ENCODE measurements at regions not wholly inside any gene's neighbourhood (a gene's known extent, or its start where the extent isn't known, plus 50 kb on each side); places are given as distances from the start of the nearest gene placed in this dataset.

DNA sequence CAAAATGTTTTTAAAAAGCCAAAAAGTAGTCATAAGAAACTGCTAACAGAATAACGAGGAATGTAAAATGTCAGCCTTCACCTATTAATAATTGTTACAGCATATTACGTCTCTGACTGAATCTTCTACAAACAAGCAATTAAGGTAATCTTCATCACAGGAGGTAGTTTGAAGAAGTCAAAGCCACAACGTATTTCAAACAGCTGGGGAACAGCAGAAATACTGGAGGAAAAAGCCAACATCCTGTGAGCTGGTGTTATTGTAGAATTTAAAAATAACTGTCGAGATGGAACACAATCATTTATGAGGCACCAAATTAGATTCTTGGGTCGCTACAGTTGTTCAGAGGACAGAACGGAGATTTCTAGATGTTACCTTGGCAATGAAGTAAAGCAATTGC, 450.5 kb downstream of the AGTPBP1 start:
- peaks cover 3% of the 10 kb centered on the region for H3K9me3 Mint-ChIP-seq

DNA sequence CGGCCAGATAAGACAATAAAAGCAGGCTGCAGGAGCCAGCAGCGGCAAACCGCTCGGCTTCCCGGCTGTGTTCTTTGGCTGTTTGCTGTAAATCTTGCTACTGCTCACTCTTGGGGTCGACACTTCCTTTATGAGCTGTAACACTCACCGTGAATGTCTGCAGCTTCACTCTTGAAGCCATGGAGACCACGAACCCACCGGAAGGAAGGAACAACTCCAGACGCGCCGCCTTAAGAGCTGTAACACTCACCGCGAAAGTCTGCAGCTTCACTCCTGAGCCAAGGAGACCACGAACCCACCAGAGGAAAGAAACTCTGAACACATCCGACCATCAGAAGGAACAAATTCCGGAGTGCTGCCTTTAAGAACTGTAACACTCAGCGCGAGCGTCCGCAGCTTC, 451.7 kb downstream of the AGTPBP1 start:
- Mint-ChIP-seq H3K4me3 (peak overlapping the region; percentile 59), H3K36me3 (ENCODE audit: low read depth) (no peaks in the 10 kb centered on the region), H3K4me1 (ENCODE audit: low read depth) (peaks cover 22% of the 10 kb centered on the region), H3K27me3 (peaks cover 18% of the 10 kb centered on the region), H3K9me3 (peaks cover 3% of the 10 kb centered on the region), H3K27ac (no peak overlapping the region)
- Histone ChIP-seq H3K4me1 (ENCODE audit: insufficient read depth, low read length) (peaks cover 4% of the 10 kb centered on the region), H3K4me3 (ENCODE audit: low read length) (no peak overlapping the region), H3K36me3 (ENCODE audit: insufficient read depth, low read length) (no peaks in the 10 kb centered on the region), H3K9me3 (ENCODE audit: control insufficient read depth in 1 of 2, insufficient read depth in 1 of 2, low read length in 2 of 2) (peaks cover 0 to 8% of the 10 kb centered on the region in 2 experiments), H3K27me3 (ENCODE audit: control insufficient read depth in 1 of 2, insufficient read depth in 2 of 2, low read length in 2 of 2) (peaks cover 0 to 3% of the 10 kb centered on the region in 2 experiments), H3K27ac (ENCODE audit: low read depth in 1 of 2, low read length in 2 of 2) (no peak overlapping the region)
- DNase-seq (peak in 7 of 14 experiments; percentile 1 to 36 (median 11)), ATAC-seq (ENCODE audit: poor library complexity) (no peak)
- POLR2A ChIA-PET = no interaction called here
- CTCF ChIA-PET = no interaction called here
- TF ChIP-seq, protein P1, sequence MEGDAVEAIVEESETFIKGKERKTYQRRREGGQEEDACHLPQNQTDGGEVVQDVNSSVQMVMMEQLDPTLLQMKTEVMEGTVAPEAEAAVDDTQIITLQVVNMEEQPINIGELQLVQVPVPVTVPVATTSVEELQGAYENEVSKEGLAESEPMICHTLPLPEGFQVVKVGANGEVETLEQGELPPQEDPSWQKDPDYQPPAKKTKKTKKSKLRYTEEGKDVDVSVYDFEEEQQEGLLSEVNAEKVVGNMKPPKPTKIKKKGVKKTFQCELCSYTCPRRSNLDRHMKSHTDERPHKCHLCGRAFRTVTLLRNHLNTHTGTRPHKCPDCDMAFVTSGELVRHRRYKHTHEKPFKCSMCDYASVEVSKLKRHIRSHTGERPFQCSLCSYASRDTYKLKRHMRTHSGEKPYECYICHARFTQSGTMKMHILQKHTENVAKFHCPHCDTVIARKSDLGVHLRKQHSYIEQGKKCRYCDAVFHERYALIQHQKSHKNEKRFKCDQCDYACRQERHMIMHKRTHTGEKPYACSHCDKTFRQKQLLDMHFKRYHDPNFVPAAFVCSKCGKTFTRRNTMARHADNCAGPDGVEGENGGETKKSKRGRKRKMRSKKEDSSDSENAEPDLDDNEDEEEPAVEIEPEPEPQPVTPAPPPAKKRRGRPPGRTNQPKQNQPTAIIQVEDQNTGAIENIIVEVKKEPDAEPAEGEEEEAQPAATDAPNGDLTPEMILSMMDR (IDR thresholded peaks at IDR 0.05) = no peak
- intact Hi-C loops (cut with DNase I, micrococcal nuclease) = no loop called here

More for the DNA sequence above, 450.5 kb downstream of the AGTPBP1 start:
- DNase-seq (no peak), ATAC-seq (ENCODE audit: poor library complexity) (no peak)
- Histone ChIP-seq H3K27me3 (ENCODE audit: control insufficient read depth in 1 of 2, insufficient read depth in 2 of 2, low read length in 2 of 2) (peaks cover 0 to 3% of the 10 kb centered on the region in 2 experiments), H3K4me3 (ENCODE audit: low read length) (no peak overlapping the region), H3K27ac (ENCODE audit: low read depth in 1 of 2, low read length in 2 of 2) (no peak overlapping the region), H3K36me3 (ENCODE audit: insufficient read depth, low read length) (no peaks in the 10 kb centered on the region), H3K4me1 (ENCODE audit: insufficient read depth, low read length) (peaks cover 4% of the 10 kb centered on the region), H3K9me3 (ENCODE audit: control insufficient read depth in 1 of 2, insufficient read depth in 1 of 2, low read length in 2 of 2) (peaks cover 0 to 8% of the 10 kb centered on the region in 2 experiments)
- intact Hi-C loops (cut with DNase I, micrococcal nuclease) = no loop called here
- CTCF ChIA-PET = no interaction called here
- Mint-ChIP-seq H3K4me3 (no peak overlapping the region), H3K27me3 (peaks cover 17% of the 10 kb centered on the region), H3K27ac (no peak overlapping the region), H3K4me1 (ENCODE audit: low read depth) (peaks cover 22% of the 10 kb centered on the region), H3K36me3 (ENCODE audit: low read depth) (no peaks in the 10 kb centered on the region)
- POLR2A ChIA-PET = no interaction called here
- TF ChIP-seq, protein P1 (IDR thresholded peaks at IDR 0.05) = no peak

DNA sequence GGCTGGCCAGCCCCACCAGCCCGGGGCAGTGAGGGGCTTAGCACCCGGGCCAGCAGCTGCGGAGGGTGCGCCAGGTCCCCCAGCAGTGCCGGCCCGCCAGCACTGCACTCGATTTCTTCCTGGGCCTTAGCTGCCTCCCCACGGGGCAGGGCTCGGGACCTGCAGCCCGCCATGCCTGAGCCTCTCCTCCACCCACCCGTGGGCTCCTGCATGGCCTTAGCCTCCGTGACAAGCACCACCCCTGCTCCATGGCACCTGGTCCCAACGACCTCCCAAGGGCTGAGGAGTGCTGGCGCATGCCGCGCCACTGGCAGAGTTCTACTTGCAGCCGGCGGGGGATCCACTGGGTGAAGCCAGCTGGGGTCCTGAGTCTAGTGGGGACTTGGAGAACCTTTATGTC, 452.6 kb downstream of the AGTPBP1 start:
- Mint-ChIP-seq H3K27ac (no peak overlapping the region), H3K9me3 (no peaks in the 10 kb centered on the region), H3K36me3 (ENCODE audit: low read depth) (no peaks in the 10 kb centered on the region), H3K4me3 (no peak overlapping the region), H3K4me1 (ENCODE audit: low read depth) (peaks cover 22% of the 10 kb centered on the region), H3K27me3 (peaks cover 14% of the 10 kb centered on the region)
- Histone ChIP-seq H3K4me3 (ENCODE audit: low read length) (no peak overlapping the region), H3K27ac (ENCODE audit: low read depth in 1 of 2, low read length in 2 of 2) (no peak overlapping the region), H3K9me3 (ENCODE audit: control insufficient read depth in 1 of 2, insufficient read depth in 1 of 2, low read length in 2 of 2) (peaks cover 0 to 8% of the 10 kb centered on the region in 2 experiments), H3K4me1 (ENCODE audit: insufficient read depth, low read length) (peaks cover 4% of the 10 kb centered on the region), H3K36me3 (ENCODE audit: insufficient read depth, low read length) (no peaks in the 10 kb centered on the region), H3K27me3 (ENCODE audit: control insufficient read depth in 1 of 2, insufficient read depth in 2 of 2, low read length in 2 of 2) (peaks cover 0 to 3% of the 10 kb centered on the region in 2 experiments)
- TF ChIP-seq, protein P1 (IDR thresholded peaks at IDR 0.05) = no peak
- no peak for DNase-seq
- intact Hi-C loops (cut with DNase I, micrococcal nuclease) = no loop called here
- CTCF ChIA-PET = no interaction called here
- POLR2A ChIA-PET = no interaction called here
- ATAC-seq (ENCODE audit: poor library complexity) = no peak
